ENCODE measurements at regions not wholly inside any gene's neighbourhood (a gene's known extent, or its start where the extent isn't known, plus 50 kb on each side); places are given as distances from the start of the nearest gene placed in this dataset.

DNA sequence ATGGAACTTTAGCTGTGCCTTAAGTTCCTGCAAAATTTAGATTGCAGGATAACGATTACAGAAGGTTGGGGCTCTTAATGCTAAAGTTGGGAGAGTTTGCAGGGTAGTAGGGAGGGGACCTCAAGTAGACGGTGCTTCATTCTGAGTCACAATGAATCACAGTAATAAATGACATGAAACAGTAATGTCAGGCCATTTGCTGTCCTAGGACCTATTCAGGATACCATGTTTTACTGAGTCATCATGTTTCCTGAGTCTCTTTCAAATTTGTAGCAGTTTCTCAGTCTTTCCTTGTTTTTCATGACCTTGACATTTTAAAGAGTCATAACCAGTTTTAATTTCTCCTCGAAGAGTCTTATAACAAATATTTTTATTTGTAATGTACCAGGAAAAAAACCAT, 406.9 kb upstream of the MAP3K7 start:
- H3K9me3 ChIP-seq (ENCODE audit: control insufficient read depth, low read length, poor library complexity, severe bottlenecking): no peaks in the 10 kb centered on the region
- Mint-ChIP-seq H3K4me1 (no peaks in the 10 kb centered on the region), H3K36me3 (ENCODE audit: low read depth) (no peaks in the 10 kb centered on the region), H3K27ac (no peak overlapping the region), H3K4me3 (no peak overlapping the region), H3K27me3 (peaks cover 20% of the 10 kb centered on the region)
- DNase-seq (no peak), ATAC-seq (no peak)

DNA sequence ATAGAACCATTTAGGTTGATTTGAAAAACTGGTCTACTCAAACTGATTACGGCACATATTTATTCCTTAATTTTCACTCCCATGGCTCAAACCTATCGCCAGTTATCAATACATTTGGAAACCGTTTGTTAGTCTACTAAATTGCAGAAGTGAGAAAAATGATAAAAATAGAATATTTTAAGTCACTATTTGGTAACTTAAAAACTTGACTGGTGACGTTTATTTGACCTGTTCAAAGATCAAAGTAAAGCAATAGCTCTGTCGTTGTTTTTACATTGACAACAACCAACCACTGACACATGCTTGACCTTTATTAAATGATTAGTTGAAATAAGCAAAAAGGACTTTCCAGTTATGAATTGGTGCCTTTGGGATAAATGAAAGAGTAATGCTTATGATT, 402.9 kb upstream of the MAP3K7 start:
- DNase-seq: no peak
- ATAC-seq: no peak
- no peak overlapping the region for H3K4me3 Mint-ChIP-seq

DNA sequence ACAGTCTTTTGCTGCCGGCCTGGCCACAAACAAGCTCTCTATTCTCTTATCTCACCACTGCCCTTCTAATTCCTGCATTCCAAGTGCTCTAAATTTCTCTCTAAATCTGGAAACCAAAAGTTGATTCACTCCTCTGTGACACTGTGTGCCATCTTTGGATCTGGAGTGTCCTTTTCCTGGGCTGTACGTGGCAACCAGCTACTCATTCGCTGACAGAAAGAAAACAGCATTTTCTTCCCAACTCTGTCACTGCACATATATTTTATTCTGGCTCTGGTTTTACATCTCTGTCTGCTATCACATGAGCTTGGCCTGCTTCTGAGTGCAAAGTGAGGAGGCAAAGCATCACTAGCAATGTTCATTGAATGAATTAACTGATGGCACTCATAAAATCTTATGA, 397.2 kb upstream of the MAP3K7 start:
- ATAC-seq: no peak
- H3K9me3 ChIP-seq (ENCODE audit: control insufficient read depth, low read length, poor library complexity, severe bottlenecking): no peaks in the 10 kb centered on the region
- no peaks in the 10 kb centered on the region for H3K36me3 Mint-ChIP-seq (ENCODE audit: low read depth)
- H3K27me3 Mint-ChIP-seq: peaks cover 9% of the 10 kb centered on the region
- no peak for DNase-seq
- H3K4me3 Mint-ChIP-seq: no peak overlapping the region
- H3K27ac Mint-ChIP-seq: no peak overlapping the region
- H3K4me1 Mint-ChIP-seq: no peaks in the 10 kb centered on the region

More for the DNA sequence above, 402.9 kb upstream of the MAP3K7 start:
- H3K9me3 ChIP-seq (ENCODE audit: control insufficient read depth, low read length, poor library complexity, severe bottlenecking): no peaks in the 10 kb centered on the region
- Mint-ChIP-seq H3K36me3 (ENCODE audit: low read depth) (no peaks in the 10 kb centered on the region), H3K4me1 (no peaks in the 10 kb centered on the region), H3K27ac (no peak overlapping the region), H3K27me3 (peaks cover 18% of the 10 kb centered on the region)

DNA sequence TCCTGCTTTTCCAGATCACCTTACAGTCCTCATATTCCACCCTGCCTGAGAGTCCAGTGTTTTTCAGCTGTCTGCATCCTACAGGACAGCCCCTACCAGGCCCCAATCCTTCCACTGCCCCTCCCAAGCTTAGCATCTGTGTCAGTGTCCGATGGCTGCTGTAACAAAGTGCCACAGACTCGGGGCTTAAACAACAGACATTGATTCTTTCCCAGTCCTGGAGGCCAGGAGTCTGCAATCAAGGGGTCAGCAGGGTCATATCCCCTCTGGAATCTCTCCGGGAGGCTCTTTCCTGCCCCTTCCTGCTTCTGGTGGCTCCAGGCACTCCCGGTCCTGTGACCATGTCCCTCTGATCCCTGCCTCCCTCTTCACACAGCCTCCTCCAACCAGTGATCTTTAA, 396.6 kb upstream of the MAP3K7 start:
- no peaks in the 10 kb centered on the region for H3K9me3 ChIP-seq (ENCODE audit: control insufficient read depth, low read length, poor library complexity, severe bottlenecking)
- no peak overlapping the region for H3K27ac Mint-ChIP-seq
- no peaks in the 10 kb centered on the region for H3K4me1 Mint-ChIP-seq
- ATAC-seq (no peak), DNase-seq (no peak)
- peaks cover 9% of the 10 kb centered on the region for H3K27me3 Mint-ChIP-seq
- H3K4me3 Mint-ChIP-seq: no peak overlapping the region
- H3K36me3 Mint-ChIP-seq (ENCODE audit: low read depth): no peaks in the 10 kb centered on the region

DNA sequence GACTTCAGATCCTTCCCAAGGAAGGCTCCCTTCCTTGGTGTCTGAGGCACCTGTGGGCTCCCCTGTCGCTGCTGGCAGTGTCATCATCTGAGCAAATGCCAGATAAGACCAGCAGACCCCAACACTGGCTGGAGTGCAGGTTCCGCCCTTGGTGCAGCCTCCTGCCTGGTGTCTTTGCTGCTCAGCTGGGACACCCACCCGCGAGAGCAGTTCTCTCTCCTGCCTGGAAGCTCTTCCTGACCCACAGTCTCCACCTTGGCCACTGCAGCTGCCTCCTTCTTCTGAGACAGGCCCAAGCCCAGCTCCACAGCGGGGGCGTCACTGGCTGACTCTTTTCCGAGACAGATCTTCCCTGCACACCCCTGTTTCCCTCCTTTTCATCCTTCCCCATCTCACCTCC, 395.7 kb upstream of the MAP3K7 start:
- DNase-seq (no peak), ATAC-seq (no peak)
- no peak overlapping the region for H3K4me3 Mint-ChIP-seq
- H3K9me3 ChIP-seq (ENCODE audit: control insufficient read depth, low read length, poor library complexity, severe bottlenecking): no peaks in the 10 kb centered on the region
- H3K4me1 Mint-ChIP-seq: no peaks in the 10 kb centered on the region
- peaks cover 13% of the 10 kb centered on the region for H3K27me3 Mint-ChIP-seq
- no peaks in the 10 kb centered on the region for H3K36me3 Mint-ChIP-seq (ENCODE audit: low read depth)
- H3K27ac Mint-ChIP-seq: no peak overlapping the region

DNA sequence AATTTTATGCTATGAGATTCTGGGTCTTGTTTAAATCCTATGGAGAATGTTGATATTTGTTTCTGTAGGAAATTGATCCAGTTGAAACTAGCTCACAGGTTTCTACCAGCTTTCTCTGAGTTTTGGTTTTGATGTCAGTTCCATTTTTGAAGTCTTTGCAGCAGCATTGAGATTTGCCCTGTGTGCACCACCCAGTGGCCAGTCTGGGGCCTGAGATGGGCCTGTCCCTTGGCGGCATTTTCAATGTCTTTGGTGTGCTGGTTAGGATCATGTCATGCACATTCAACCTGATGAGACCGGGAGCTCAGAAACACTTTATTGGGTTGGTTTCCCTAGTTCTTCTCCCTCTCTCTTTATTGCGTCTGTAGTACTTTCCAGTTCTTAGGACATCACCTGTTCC, 395.2 kb upstream of the MAP3K7 start:
- Mint-ChIP-seq H3K4me1 (no peaks in the 10 kb centered on the region), H3K36me3 (ENCODE audit: low read depth) (no peaks in the 10 kb centered on the region), H3K27ac (no peak overlapping the region), H3K27me3 (peaks cover 15% of the 10 kb centered on the region), H3K4me3 (no peak overlapping the region)
- ATAC-seq: no peak
- DNase-seq: no peak
- no peaks in the 10 kb centered on the region for H3K9me3 ChIP-seq (ENCODE audit: control insufficient read depth, low read length, poor library complexity, severe bottlenecking)

DNA sequence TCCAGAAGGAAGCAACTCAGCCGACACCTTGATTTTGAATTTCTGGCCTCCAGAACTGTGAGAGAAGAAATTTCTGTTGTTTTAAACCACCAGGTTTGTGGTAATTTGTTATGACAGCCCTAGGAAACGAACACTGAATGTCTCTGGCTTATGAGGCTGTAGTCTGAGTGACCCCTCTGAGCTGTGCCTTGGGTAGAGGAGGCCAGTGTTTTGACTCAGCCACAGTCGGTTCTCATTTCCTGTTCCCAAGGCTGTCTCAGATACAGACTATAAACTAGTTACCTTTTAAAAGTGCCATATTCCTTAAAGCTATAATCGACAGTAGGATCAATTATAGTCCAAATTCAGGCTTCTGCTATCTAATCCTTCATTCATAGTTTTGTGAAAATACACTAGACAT, 391.2 kb upstream of the MAP3K7 start:
- no peak for ATAC-seq
- Mint-ChIP-seq H3K27me3 (peaks cover 21% of the 10 kb centered on the region), H3K4me1 (no peaks in the 10 kb centered on the region), H3K27ac (no peak overlapping the region), H3K4me3 (no peak overlapping the region), H3K36me3 (ENCODE audit: low read depth) (no peaks in the 10 kb centered on the region)
- no peak for DNase-seq
- peaks cover 2% of the 10 kb centered on the region for H3K9me3 ChIP-seq (ENCODE audit: control insufficient read depth, low read length, poor library complexity, severe bottlenecking)

DNA sequence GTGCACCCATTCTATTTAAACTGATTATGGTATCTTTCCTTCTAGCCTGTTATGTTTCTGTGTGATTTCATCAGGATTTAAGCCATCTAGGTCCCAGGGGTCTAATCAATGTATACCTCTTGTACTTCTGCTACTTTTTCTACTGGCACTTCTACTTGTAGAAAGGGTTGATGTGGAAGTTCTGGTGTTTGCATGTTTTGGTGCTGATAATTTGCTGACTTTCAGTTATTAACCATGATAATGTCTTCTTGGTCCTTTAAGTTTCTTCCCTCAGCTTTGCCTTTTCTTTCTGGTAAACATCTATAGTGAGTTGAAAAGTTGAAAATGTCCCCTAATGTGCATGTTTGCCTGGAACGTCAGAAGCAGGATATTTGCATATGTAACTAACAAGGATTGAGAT, 390.6 kb upstream of the MAP3K7 start:
- Mint-ChIP-seq H3K27me3 (peaks cover 23% of the 10 kb centered on the region), H3K36me3 (ENCODE audit: low read depth) (no peaks in the 10 kb centered on the region), H3K4me1 (no peaks in the 10 kb centered on the region), H3K27ac (no peak overlapping the region), H3K4me3 (no peak overlapping the region)
- DNase-seq: no peak
- no peak for ATAC-seq
- peaks cover 2% of the 10 kb centered on the region for H3K9me3 ChIP-seq (ENCODE audit: control insufficient read depth, low read length, poor library complexity, severe bottlenecking)

DNA sequence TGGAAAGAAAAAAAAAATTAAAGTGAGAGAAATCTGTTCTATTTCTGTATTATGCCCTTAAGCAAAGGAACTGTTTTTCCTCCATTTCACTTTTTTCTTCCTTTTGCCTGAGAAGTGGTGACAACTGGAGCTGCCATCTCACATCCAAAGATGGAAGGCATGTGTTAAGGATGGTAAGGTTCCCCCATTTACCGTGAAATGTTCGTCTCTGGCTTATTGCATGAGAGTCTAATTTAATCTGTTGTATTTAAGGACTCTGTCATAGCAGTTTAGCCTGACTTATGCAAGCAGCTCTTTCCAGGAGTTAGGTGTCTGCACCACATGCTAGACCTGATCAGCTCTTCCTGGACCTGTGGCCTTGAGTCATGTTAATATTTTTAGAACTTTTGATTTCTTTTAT, 389.5 kb upstream of the MAP3K7 start:
- no peak for DNase-seq
- peaks cover 2% of the 10 kb centered on the region for H3K9me3 ChIP-seq (ENCODE audit: control insufficient read depth, low read length, poor library complexity, severe bottlenecking)
- H3K27me3 Mint-ChIP-seq: peaks cover 26% of the 10 kb centered on the region
- H3K4me3 Mint-ChIP-seq: no peak overlapping the region
- H3K36me3 Mint-ChIP-seq (ENCODE audit: low read depth): no peaks in the 10 kb centered on the region
- H3K27ac Mint-ChIP-seq: no peak overlapping the region
- no peak for ATAC-seq
- H3K4me1 Mint-ChIP-seq: peaks cover under 1% of the 10 kb centered on the region

DNA sequence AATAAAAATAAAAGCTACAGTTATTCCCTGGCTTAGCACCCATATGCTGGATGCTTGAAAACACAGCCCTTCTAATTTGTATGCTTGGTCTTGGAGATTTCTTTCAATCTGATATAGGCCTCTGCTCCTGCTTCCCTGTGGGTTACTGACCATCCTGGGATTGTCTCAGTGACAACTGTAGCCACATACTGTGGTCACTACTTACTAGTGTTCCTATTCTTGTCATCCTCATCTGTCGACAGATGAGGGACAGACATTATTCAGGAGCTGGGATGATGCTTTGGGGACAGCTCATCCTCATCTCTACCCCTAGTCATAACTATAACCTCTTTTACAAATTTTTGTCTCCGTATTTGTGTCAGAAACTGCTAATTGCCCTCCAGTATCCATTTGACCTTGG, 388.9 kb upstream of the MAP3K7 start:
- no peak overlapping the region for H3K4me3 Mint-ChIP-seq
- peaks cover 2% of the 10 kb centered on the region for H3K4me1 Mint-ChIP-seq
- ATAC-seq: no peak

DNA sequence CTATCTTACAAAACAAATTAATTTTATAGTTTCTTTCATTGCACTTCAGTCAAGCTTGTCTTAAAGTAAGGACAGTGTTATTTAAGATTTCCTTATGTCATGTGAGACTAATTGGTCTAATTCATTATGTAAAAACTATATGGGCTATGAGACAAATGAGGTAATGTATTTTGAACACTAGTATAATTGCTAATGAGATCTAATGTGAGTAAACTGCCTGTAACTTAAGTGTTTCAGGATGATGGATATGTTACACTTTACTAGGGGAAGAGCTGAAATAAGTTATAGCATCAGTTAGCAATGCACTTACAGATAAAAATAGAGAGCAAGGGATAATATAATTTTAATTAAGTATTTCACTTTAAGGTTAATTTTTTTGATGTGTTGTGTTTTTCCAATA, 386.3 kb upstream of the MAP3K7 start:
- H3K9me3 ChIP-seq (ENCODE audit: control insufficient read depth, low read length, poor library complexity, severe bottlenecking): peaks cover 2% of the 10 kb centered on the region
- Mint-ChIP-seq H3K4me1 (peaks cover 2% of the 10 kb centered on the region), H3K4me3 (no peak overlapping the region), H3K27ac (no peak overlapping the region), H3K27me3 (peaks cover 35% of the 10 kb centered on the region), H3K36me3 (ENCODE audit: low read depth) (no peaks in the 10 kb centered on the region)
- no peak for DNase-seq
- no peak for ATAC-seq

More for the DNA sequence above, 388.9 kb upstream of the MAP3K7 start:
- H3K9me3 ChIP-seq (ENCODE audit: control insufficient read depth, low read length, poor library complexity, severe bottlenecking): peaks cover 2% of the 10 kb centered on the region
- H3K27me3 Mint-ChIP-seq: peaks cover 29% of the 10 kb centered on the region
- no peak overlapping the region for H3K27ac Mint-ChIP-seq
- no peak for DNase-seq
- no peaks in the 10 kb centered on the region for H3K36me3 Mint-ChIP-seq (ENCODE audit: low read depth)

DNA sequence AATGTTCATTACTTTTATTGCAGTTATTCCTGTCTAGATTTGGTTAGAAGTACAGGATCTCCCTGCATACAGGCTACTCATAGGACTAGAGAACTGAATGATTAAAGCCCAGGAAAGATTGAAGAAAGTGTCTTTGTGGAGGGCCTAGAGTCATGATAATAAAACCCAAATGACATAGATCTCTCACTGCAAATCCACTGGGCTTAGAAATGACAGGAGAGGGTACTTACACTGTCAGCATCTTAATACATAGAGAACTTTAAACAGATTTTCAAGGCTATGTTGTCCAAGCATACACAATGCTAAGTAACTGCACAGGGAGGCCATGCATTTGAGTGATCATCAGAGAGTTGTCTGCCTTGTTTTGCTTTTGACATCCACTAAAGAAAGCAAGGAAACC, 383.8 kb upstream of the MAP3K7 start:
- Mint-ChIP-seq H3K4me1 (peaks cover 2% of the 10 kb centered on the region), H3K4me3 (no peak overlapping the region), H3K36me3 (ENCODE audit: low read depth) (no peaks in the 10 kb centered on the region), H3K27me3 (peaks cover 24% of the 10 kb centered on the region), H3K27ac (no peak overlapping the region)
- no peak for DNase-seq
- no peak for ATAC-seq
- peaks cover 2% of the 10 kb centered on the region for H3K9me3 ChIP-seq (ENCODE audit: control insufficient read depth, low read length, poor library complexity, severe bottlenecking)

DNA sequence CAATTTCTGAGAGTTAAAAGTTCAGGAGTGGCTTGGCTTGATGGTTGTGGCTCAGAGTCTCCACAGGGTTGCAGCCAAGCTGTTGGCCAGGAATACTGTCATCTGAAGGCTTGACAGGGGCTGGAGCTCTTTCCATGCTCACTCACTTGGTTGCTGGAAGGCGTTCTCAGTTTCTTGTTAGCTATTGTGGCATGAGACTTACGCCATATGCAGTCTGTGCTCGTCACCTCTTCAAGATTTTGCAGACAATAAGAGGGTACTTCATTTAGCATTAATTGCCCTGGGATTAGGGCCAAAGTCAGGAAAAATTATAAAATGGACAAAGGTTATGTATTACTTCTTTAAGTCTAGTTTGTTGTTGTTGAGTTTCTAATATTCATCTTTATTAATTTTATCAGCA, 380.6 kb upstream of the MAP3K7 start:
- Mint-ChIP-seq H3K36me3 (ENCODE audit: low read depth) (no peaks in the 10 kb centered on the region), H3K27ac (no peak overlapping the region), H3K4me1 (peaks cover 2% of the 10 kb centered on the region), H3K27me3 (peaks cover 12% of the 10 kb centered on the region), H3K4me3 (no peak overlapping the region)
- ATAC-seq (no peak), DNase-seq (no peak)
- H3K9me3 ChIP-seq (ENCODE audit: control insufficient read depth, low read length, poor library complexity, severe bottlenecking): no peaks in the 10 kb centered on the region

DNA sequence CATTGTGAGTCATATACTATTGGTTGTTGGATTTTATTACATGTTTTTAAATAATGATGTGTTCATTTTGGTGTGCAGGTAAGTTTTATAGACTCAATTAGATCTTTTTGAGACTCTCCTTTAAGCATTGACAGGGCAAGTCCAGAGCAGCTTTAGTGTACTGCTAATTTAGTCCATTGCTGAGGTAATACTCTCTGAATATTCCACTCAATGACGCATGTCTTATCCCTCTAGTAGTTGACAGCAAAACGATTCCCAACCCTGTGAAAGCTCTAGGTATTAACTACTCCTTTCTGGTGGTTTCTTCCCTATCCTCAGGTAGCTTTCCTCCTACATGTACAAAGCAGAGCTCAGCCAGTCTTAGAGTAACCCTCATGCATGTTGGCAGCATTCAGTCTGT, 373.5 kb upstream of the MAP3K7 start:
- DNase-seq: no peak
- H3K36me3 Mint-ChIP-seq (ENCODE audit: low read depth): no peaks in the 10 kb centered on the region
- ATAC-seq: no peak
- no peak overlapping the region for H3K4me3 Mint-ChIP-seq
- H3K27ac Mint-ChIP-seq: no peak overlapping the region
- H3K9me3 ChIP-seq (ENCODE audit: control insufficient read depth, low read length, poor library complexity, severe bottlenecking): no peaks in the 10 kb centered on the region
- H3K27me3 Mint-ChIP-seq: peaks cover 18% of the 10 kb centered on the region
- H3K4me1 Mint-ChIP-seq: no peaks in the 10 kb centered on the region

DNA sequence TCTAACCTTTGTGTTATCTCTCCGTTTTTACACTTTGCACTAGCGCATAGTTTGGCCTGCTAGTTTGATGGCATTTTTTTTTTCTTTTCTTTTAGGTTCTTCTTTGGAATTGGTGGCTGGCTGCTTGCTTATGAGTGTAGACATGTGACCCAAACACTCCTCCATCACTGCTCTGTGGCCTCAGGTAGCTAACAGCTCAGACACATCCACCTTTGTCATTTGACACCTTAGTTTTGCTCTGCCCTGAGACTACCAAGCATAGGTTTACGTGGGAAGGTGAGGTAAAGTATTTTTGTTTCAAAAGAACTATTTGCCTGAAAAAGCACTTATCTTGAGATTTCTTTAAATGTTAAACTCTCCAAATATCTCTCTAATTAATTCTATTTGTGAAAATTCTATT, 368.4 kb upstream of the MAP3K7 start:
- H3K4me3 Mint-ChIP-seq: no peak overlapping the region
- no peaks in the 10 kb centered on the region for H3K4me1 Mint-ChIP-seq
- DNase-seq: no peak
- H3K9me3 ChIP-seq (ENCODE audit: control insufficient read depth, low read length, poor library complexity, severe bottlenecking): no peaks in the 10 kb centered on the region
- no peak for ATAC-seq
- H3K27ac Mint-ChIP-seq: no peak overlapping the region
- H3K36me3 Mint-ChIP-seq (ENCODE audit: low read depth): no peaks in the 10 kb centered on the region
- peaks cover 23% of the 10 kb centered on the region for H3K27me3 Mint-ChIP-seq
